GM19351 (cell line): ENCODE measurements at regions not wholly inside any gene's neighbourhood (a gene's known extent, or its start where the extent isn't known, plus 50 kb on each side); places are given as distances from the start of the nearest gene placed in this dataset.

Experiments
- ATAC-seq: cut with Tn5 transposase; IDR thresholded peaks from one replicate; pipeline ENCODE4 v1.9.1; 2021; ENCODE audit warnings: mild to moderate bottlenecking, moderate library complexity; ENCODE audit not compliant: unreplicated experiment

DNA sequence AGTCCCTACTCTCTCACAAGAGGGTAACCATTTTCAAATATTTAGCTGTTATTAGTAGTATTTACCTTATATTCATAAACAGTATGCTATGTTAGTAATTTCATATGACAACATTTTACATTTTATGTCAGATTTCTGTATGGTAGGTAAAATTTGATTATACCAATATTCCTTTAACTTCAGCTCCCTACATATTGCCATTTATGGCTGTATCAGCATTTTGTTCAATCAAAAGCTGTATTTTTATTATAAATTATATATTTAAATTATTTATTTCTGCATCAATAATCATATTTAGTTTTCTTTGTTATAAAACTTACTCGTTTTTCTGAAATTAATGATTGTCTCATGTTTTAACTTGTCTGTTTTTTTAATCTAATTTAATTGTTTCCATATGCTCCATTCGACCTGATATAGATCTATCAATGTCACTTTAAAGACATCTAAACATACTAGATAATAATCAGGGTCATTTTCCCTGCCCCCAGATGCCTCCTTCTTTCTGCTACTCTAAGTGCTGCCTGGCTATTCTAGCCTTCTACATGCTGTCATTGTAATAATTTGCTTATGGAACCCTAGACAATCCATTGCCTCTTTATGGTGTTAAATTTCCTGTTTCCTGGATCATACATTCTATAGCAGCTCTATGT, 1976.7 kb upstream of the ADGRL3 start:
- ATAC-seq, result no peak

DNA sequence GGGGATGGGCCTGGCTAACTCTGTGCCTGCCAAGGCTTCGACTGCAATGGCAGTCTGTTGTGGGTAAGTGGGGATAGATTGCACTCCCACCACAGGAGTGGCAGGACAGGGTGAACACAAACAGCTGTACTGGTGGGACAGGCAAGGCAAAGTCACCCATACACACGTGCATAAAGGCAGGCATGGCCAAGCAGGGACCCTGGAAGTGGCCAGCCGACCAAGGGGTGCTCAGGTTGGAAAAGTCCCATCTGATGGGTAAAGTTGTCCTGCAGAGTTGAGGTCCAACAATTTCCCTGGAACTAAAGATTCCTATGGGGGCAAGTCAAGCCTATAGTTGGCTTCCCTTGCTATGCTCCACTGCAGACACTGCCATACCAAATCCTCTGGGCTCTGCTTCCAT, 1961.9 kb upstream of the ADGRL3 start:
- no peak for ATAC-seq

DNA sequence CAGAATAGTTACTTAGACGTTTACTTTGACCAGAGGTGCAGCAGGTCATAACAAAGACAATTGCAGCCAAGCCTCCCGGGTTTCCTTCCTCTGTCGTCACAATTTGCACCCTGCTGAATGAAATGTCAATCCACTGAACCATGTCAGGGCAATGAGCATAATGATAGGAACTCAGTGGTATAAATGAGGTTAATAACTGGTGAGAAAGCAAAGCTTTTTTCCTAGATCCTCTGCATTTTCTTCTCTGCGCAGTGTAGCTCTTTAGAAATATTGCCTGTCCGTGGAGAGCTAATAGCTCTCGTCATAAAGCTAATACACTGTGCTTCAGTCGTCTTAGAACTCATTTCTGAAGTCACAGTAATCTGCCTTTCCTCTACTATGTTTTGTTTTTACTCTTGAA, 1960.1 kb upstream of the ADGRL3 start:
- ATAC-seq, result no peak

- ATAC-seq, result no peak
Measured at GRCh38 chr4:59243038-59243437, 1957.1 kb upstream of the ADGRL3 start.

DNA sequence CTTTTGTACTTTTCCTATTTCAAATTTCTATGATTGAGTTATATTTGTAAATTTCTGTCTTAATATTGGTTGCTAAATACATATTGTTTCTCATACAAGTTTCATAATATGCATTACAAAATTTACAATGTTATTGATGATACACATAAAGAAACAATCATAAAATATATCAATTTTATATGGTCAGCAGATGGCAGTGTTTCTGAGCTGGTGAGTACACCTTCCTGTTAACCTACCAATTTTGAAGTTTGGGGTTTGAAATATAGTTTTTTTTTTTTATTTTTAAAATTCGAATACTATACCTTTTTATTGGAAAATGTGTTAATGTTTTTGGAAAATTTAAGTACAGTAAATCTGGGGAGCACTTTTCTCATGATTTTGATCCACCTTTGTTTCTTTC, 1953.1 kb upstream of the ADGRL3 start:
- no peak for ATAC-seq

DNA sequence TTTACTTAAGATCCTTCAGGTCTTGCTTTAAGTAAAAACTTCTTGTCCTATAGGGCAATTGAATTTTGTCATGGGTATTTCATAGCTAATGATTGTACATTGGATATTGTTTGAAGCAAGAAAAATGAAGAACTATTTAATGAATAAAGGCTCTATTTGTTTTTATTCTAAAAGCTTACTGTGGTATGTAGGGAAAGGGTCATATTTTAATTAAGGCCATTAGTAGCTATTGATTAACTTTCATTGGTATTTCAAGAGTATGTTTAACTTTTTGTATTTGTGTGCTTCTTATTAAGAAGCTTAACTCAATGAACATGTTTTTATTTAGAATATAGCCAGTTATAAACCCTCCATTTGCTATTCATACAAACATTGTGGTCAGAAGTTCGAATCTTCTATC, 1951.8 kb upstream of the ADGRL3 start:
- no peak for ATAC-seq

DNA sequence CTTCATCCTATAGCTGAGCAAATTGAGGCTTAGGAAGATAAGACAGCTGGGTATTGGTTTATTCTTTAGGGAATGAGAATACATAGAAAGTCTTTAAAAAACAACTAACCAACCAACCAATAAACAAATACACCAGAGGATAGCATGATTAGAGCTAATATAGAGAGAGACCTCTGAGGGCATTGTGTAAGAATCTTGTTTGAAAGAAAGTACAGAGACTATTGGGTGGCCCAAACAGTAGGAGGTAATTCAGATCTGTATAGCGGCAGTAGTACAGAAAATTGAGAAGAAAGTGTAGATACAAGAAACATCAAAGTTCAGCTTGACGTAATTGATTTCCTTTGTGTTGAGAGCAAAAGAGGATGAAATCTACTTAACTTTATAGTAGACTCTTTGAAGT, 1951.0 kb upstream of the ADGRL3 start:
- no peak for ATAC-seq

DNA sequence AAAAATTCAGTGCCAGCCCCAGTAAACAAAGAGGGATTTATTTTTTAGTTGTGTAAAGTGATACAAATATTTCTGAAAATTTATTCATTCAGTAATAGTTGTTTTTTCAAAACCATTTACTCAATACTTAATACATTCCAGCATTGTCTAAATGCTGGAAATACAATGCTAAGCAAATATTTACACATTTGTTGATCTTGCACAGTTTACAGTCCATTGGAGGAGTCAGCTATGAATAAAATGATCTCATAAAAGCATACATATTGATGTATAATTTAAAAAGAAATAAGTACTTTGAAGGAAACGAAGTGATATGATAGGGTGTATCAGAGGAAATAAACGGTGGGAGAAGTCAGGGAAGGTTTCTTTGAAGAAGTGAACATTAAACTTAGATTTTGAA, 1942.1 kb upstream of the ADGRL3 start:
- no peak for ATAC-seq

- ATAC-seq, result no peak
Measured at GRCh38 chr4:59307609-59308008, 1892.5 kb upstream of the ADGRL3 start.

- no peak for ATAC-seq
Measured at GRCh38 chr4:59314637-59315036, 1885.5 kb upstream of the ADGRL3 start.

DNA sequence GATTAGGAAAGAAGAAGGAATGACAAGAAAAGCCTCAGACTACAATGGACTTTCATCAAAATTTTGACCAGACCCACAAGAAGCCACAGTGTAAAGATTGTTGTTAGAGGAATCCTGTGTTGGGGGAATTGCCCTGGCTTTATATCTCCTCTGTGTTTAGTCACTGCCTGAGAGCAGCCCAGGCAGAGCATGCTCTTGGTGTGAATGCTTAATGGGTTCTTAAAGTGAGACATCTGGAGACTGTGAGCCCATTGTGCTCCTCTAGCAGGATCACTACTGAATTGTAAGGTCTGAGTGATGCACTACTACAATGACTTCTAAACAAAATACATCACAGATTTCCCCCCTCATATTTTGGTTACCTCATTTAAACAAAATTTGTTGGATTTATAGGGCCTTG, 1860.5 kb upstream of the ADGRL3 start:
- no peak for ATAC-seq

- ATAC-seq, result no peak
Measured at GRCh38 chr4:59341506-59341905, 1858.6 kb upstream of the ADGRL3 start.

GRCh38 chr4:59348949-59349348, 1851.2 kb upstream of the ADGRL3 start:
- no peak for ATAC-seq

GRCh38 chr4:59369229-59369628, 1830.9 kb upstream of the ADGRL3 start:
- ATAC-seq, result no peak

DNA sequence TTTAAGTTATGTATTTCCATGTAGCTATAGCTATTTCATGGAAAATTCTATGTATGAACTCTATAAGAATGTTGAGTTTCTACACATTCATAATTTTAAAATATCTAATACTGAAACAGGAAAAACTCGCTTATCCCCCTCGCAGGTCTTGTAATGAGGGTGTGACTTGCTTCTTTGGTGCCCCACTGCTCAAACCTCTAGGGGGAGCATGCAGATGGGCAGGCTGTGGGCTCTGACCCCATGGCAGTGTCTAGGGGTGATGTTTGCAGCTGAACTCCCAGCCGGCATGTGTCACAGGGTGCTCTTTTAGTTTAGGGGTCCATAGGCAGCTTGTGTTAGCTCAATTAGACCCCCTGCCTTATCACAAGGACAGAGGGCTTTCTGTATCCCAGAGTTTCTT, 1825.7 kb upstream of the ADGRL3 start:
- ATAC-seq, result no peak

DNA sequence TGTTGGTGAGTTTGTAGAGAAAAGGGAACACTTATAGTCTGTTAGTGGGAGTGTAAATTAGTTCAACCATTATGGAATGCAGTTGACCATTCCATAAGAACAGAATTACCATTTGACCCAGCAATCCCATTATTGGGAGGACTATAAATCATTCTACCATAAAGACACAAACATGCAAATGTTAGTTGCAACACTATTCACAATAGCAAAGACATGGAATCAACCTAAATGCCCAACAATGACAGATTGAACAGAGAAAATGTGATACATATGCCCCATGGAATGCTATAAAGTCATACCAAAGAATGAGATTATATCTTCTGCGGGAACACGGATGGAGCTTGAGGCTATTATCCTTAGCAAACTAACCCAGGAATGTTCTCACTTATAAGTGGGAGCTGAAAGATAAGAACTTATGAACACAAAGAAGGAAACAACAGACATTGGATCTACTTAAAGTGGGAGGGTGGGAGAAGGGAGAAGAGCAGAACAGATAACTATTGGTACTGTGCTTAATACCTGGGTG, 1819.2 kb upstream of the ADGRL3 start:
- ATAC-seq, result no peak

- no peak for ATAC-seq
Measured at GRCh38 chr4:59381591-59381990, 1818.5 kb upstream of the ADGRL3 start.

GRCh38 chr4:59387759-59388758, 1812.1 kb upstream of the ADGRL3 start:
- no peak for ATAC-seq

DNA sequence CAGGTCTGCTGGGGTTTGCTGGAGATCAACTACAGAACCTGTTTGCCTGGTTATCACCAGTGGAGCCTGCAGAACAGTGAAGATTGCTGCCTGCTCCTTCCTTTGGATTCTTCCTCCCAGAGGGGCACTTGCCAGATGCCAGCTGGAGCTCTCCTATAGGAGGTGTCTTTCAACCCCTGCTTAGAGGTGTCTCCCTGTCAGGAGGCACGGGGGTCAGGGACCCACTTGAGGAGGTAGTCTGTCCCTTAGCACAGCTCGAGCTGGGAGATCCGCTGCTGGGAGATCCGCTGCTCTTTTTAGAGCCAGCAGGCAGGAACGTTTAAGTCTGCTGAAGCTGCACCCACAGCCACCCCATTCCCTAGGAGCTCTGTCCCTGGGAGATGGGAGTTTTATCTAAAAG, 1806.3 kb upstream of the ADGRL3 start:
- ATAC-seq, result no peak

- no peak for ATAC-seq
Measured at GRCh38 chr4:59400334-59400733, 1799.8 kb upstream of the ADGRL3 start.

- no peak for ATAC-seq
Measured at GRCh38 chr4:59409647-59410046, 1790.5 kb upstream of the ADGRL3 start.

GRCh38 chr4:59412739-59413138, 1787.4 kb upstream of the ADGRL3 start:
- ATAC-seq, result no peak
